Loucy (cell line): ENCODE measurements at regions not wholly inside any gene's neighbourhood (a gene's known extent, or its start where the extent isn't known, plus 50 kb on each side); places are given as distances from the start of the nearest gene placed in this dataset.

ENCODE experiments used
- EZH2phosphoT487 ChIP-seq: fragments of 200-600 bp; IDR thresholded peaks from 2 replicates; pipeline ENCODE4 v1.6.1; 2018; ENCODE audit warnings: antibody characterized with exemption, mild to moderate bottlenecking, moderate library complexity, borderline replicate concordance
- TF ChIP-seq, protein P1 (sequence below): fragments of 200-600 bp; sonication (generic); conservative IDR thresholded peaks from 2 replicates; pipeline ENCODE4 v1.5.1; 2014; ENCODE audit warnings: mild to moderate bottlenecking, antibody characterized with exemption, low read length

DNA sequence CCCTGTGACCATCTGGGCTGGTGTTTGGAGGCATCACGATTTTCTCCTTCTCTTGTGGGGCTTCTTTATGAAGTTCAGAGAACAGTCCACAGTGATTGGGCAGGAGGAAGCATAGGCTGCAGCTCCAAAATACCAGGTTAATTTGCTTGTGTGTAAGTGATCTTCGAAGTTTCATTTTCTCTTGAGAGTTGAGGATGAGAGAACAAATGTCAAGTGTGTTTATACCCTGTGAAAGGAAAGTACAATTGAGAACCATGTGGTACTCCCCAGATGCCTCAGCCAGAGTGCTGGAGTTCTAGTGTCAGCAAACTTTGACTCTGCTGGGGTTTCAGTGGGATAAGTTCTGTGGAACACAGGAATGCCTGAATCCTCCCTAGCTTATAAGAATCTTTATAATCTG, 357.1 kb upstream of the CFAP20DC start:
- TF ChIP-seq, protein P1, sequence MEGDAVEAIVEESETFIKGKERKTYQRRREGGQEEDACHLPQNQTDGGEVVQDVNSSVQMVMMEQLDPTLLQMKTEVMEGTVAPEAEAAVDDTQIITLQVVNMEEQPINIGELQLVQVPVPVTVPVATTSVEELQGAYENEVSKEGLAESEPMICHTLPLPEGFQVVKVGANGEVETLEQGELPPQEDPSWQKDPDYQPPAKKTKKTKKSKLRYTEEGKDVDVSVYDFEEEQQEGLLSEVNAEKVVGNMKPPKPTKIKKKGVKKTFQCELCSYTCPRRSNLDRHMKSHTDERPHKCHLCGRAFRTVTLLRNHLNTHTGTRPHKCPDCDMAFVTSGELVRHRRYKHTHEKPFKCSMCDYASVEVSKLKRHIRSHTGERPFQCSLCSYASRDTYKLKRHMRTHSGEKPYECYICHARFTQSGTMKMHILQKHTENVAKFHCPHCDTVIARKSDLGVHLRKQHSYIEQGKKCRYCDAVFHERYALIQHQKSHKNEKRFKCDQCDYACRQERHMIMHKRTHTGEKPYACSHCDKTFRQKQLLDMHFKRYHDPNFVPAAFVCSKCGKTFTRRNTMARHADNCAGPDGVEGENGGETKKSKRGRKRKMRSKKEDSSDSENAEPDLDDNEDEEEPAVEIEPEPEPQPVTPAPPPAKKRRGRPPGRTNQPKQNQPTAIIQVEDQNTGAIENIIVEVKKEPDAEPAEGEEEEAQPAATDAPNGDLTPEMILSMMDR: no peak
- no peak for TF ChIP-seq EZH2phosphoT487
